ENCODE measurements at regions not wholly inside any gene's neighbourhood (a gene's known extent, or its start where the extent isn't known, plus 50 kb on each side); places are given as distances from the start of the nearest gene placed in this dataset.
A peak's percentile ranks its signal among the peaks of the same experiment; 100 is the strongest.

DNA sequence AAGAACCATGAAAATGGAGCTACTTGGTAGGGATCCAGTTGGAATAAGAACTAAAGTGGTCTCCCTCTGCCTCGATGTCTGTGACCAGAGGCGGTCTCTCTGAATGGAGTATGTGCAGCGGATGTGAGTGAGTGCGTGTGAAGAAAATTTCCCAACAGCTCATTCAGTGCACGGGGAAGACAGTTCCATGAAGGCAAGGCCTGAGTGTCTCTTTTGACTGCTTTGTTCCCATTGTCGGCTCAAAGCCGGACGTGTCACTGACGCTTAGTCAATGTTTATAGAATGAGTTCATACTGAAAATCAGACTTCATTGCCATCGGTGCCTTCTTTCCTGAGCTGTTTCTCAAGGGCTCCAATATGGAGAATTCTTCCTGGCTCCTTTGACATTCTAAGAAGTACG is 55.3 kb upstream of the GRB10 start:
- no peak overlapping the region for H3K4me3 ChIP-seq (ENCODE audit: low read depth, low read length)
- no peak for TF ChIP-seq CTCF (conservative IDR thresholded peaks at IDR 0.05; ENCODE audit: low read depth, low read length)
- peak; percentile 46 for DNase-seq (ENCODE audit: low read depth)

- no peak for TF ChIP-seq CTCF (conservative IDR thresholded peaks at IDR 0.05; ENCODE audit: low read depth, low read length)
- no peak overlapping the region for H3K4me3 ChIP-seq (ENCODE audit: low read depth, low read length)
- no peak for DNase-seq (ENCODE audit: low read depth)
Measured at GRCh38 chr7:50836646-50837045, 54.0 kb upstream of the GRB10 start.

DNA sequence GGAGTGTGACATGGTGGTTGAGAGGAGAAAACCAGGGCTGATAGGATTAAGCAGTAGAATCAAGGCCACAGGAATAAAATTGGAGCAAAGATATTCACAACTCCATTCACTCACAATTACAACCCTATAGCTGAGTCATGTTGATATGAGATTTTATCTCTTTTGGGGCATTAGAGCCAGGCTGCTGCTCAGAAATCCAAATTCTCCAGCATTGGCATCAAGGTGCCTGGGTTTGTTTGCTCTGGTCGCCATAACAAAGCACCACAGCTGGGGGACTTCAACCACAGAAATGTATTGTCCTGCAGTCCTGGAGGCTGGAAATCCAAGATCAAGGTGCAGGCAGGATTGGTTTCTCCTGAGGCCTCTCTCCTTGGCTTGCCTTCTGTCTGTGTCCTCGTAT is 52.5 kb upstream of the GRB10 start:
- no peak overlapping the region for H3K4me3 ChIP-seq (ENCODE audit: low read depth, low read length)
- no peak for TF ChIP-seq CTCF (conservative IDR thresholded peaks at IDR 0.05; ENCODE audit: low read depth, low read length)
- DNase-seq (ENCODE audit: low read depth) = no peak

- DNase-seq (ENCODE audit: low read depth) = no peak
- TF ChIP-seq CTCF (conservative IDR thresholded peaks at IDR 0.05; ENCODE audit: low read depth, low read length) = no peak
- H3K4me3 ChIP-seq (ENCODE audit: low read depth, low read length) = no peak overlapping the region
Measured at GRCh38 chr7:50834679-50835078, 52.0 kb upstream of the GRB10 start.

DNA sequence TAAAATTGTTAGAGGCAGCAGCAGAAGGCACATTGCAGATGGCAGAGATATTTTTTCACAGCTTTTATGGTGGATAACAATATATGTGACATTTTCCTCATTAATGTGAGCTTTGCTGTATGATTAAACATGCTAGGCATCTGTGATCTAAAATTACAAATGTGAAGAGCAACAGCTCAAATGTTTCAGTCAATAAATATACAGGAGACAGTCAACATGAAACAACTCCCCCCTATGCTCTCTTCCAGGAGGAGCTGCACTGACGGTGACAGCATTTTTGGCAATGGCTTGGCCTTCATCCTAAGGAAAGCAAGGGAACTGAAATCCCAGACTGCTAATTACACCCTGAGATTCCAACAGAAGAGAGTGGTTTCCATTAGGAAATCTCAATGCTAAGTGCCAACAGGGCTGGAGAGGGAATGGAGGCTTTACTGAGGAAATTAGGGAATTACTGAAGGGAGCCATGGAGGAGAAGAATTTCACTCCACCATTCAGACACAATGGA is 51.4 kb upstream of the GRB10 start:
- H3K4me3 ChIP-seq (ENCODE audit: low read depth, low read length) = no peak overlapping the region
- DNase-seq (ENCODE audit: low read depth) = no peak
- no peak for TF ChIP-seq CTCF (conservative IDR thresholded peaks at IDR 0.05; ENCODE audit: low read depth, low read length)

DNA sequence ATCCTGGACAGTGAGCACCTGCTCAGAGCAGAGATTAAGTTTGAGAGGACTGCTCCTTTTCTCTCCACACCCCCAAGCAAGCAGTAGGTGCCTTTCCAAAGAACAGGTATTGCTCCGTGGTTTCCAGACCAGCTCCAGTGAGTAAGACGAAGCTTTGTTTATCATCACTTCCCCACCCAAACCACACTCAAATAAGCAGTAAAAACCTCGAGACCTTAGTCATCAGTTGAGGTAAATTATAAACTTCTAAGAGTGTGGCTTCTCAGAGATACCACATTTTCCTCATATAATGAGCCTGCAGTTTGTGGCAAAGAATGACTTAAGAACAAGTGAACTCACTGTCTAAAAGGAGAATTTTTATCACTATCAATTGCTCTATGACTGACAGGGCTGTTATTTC is 50.0 kb upstream of the GRB10 start:
- TF ChIP-seq CTCF (conservative IDR thresholded peaks at IDR 0.05; ENCODE audit: low read depth, low read length) = no peak
- H3K4me3 ChIP-seq (ENCODE audit: low read depth, low read length) = no peak overlapping the region
- peak; percentile 18 for DNase-seq (ENCODE audit: low read depth)

Data from choroid plexus epithelial cell (primary cell).